ENCODE measurements at regions not wholly inside any gene's neighbourhood (a gene's known extent, or its start where the extent isn't known, plus 50 kb on each side); places are given as distances from the start of the nearest gene placed in this dataset.

- no peak overlapping the region for H3K4me3 ChIP-seq (ENCODE audit: low read depth, low read length)
- TF ChIP-seq MYC (IDR thresholded peaks at IDR 0.05; ENCODE audit: low read depth, low read length) (no peak), POLR2A (IDR thresholded peaks at IDR 0.05; ENCODE audit: extremely low read depth, insufficient read length) (no peak), MAX (IDR thresholded peaks at IDR 0.05; ENCODE audit: low read depth, low read length) (no peak), CTCF (IDR thresholded peaks at IDR 0.05; ENCODE audit: low read depth, low read length) (no peak)
- no peak for DNase-seq (ENCODE audit: low read depth)
These were observed 358.6 kb upstream of the LYPLAL1 start for GRCh38 chr1:218815076-218815475.

- DNase-seq (ENCODE audit: low read depth) = peak; percentile 12
These were observed 356.6 kb upstream of the LYPLAL1 start for GRCh38 chr1:218817071-218817470.

GRCh38 chr1:218817691-218818465 is 355.8 kb upstream of the LYPLAL1 start:
- no peak overlapping the region for H3K4me3 ChIP-seq (ENCODE audit: low read depth, low read length)
- no peak for DNase-seq (ENCODE audit: low read depth)

More at GRCh38 chr1:218817071-218817470, 356.6 kb upstream of the LYPLAL1 start:
- no peak overlapping the region for H3K4me3 ChIP-seq (ENCODE audit: low read depth, low read length)
- TF ChIP-seq MYC (IDR thresholded peaks at IDR 0.05; ENCODE audit: low read depth, low read length) (no peak), POLR2A (IDR thresholded peaks at IDR 0.05; ENCODE audit: extremely low read depth, insufficient read length) (no peak), MAX (IDR thresholded peaks at IDR 0.05; ENCODE audit: low read depth, low read length) (peak; percentile 85)

GRCh38 chr1:218823291-218823900 is 350.3 kb upstream of the LYPLAL1 start:
- H3K4me3 ChIP-seq (ENCODE audit: low read depth, low read length) = no peak overlapping the region
- TF ChIP-seq MAX (IDR thresholded peaks at IDR 0.05; ENCODE audit: low read depth, low read length) (no peak), CTCF (IDR thresholded peaks at IDR 0.05; ENCODE audit: low read depth, low read length) (no peak), POLR2A (IDR thresholded peaks at IDR 0.05; ENCODE audit: extremely low read depth, insufficient read length) (no peak), MYC (IDR thresholded peaks at IDR 0.05; ENCODE audit: low read depth, low read length) (no peak)
- no peak for DNase-seq (ENCODE audit: low read depth)

More at GRCh38 chr1:218817691-218818465, 355.8 kb upstream of the LYPLAL1 start:
- no peak for TF ChIP-seq POLR2A (IDR thresholded peaks at IDR 0.05; ENCODE audit: extremely low read depth, insufficient read length)
- TF ChIP-seq MYC (IDR thresholded peaks at IDR 0.05; ENCODE audit: low read depth, low read length) = no peak
- no peak for TF ChIP-seq CTCF (IDR thresholded peaks at IDR 0.05; ENCODE audit: low read depth, low read length)
- no peak for TF ChIP-seq MAX (IDR thresholded peaks at IDR 0.05; ENCODE audit: low read depth, low read length)

- no peak for TF ChIP-seq MYC (IDR thresholded peaks at IDR 0.05; ENCODE audit: low read depth, low read length)
- no peak for TF ChIP-seq MAX (IDR thresholded peaks at IDR 0.05; ENCODE audit: low read depth, low read length)
- TF ChIP-seq CTCF (IDR thresholded peaks at IDR 0.05; ENCODE audit: low read depth, low read length) = no peak
- TF ChIP-seq POLR2A (IDR thresholded peaks at IDR 0.05; ENCODE audit: extremely low read depth, insufficient read length) = no peak
- DNase-seq (ENCODE audit: low read depth) = no peak
- H3K4me3 ChIP-seq (ENCODE audit: low read depth, low read length) = no peak overlapping the region
These were observed 346.2 kb upstream of the LYPLAL1 start for GRCh38 chr1:218827486-218827885.

GRCh38 chr1:218828125-218828650 is 345.5 kb upstream of the LYPLAL1 start:
- no peak for DNase-seq (ENCODE audit: low read depth)
- no peak overlapping the region for H3K4me3 ChIP-seq (ENCODE audit: low read depth, low read length)
- TF ChIP-seq POLR2A (IDR thresholded peaks at IDR 0.05; ENCODE audit: extremely low read depth, insufficient read length) (no peak), MYC (IDR thresholded peaks at IDR 0.05; ENCODE audit: low read depth, low read length) (no peak), CTCF (IDR thresholded peaks at IDR 0.05; ENCODE audit: low read depth, low read length) (no peak)

Measured in NB4 (cell line).